ENCODE measurements at regions not wholly inside any gene's neighbourhood (a gene's known extent, or its start where the extent isn't known, plus 50 kb on each side); places are given as distances from the start of the nearest gene placed in this dataset.
"Not testable (repeated sequence)": the region's sequence is repeated elsewhere in the genome, so short reads cannot be mapped to it uniquely, and the experiment has no call there.

DNA sequence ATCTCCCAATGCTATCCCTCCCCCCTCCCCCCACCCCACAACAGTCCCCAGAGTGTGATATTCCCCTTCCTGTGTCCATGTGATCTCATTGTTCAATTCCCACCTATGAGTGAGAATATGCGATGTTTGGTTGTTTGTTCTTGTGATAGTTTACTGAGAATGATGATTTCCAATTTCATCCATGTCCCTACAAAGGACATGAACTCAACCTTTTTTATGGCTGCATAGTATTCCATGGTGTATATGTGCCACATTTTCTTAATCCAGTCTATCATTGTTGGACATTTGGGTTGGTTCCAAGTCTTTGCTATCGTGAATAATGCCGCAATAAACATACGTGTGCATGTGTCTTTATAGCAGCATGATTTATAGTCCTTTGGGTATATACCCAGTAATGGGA, 106.1 kb downstream of the FOXD4L6 start:
- not testable (repeated sequence) for DNase-seq (ENCODE audit: extremely low read depth in 1 of 11, low read depth in 9 of 11, low spot score in 4 of 11)

DNA sequence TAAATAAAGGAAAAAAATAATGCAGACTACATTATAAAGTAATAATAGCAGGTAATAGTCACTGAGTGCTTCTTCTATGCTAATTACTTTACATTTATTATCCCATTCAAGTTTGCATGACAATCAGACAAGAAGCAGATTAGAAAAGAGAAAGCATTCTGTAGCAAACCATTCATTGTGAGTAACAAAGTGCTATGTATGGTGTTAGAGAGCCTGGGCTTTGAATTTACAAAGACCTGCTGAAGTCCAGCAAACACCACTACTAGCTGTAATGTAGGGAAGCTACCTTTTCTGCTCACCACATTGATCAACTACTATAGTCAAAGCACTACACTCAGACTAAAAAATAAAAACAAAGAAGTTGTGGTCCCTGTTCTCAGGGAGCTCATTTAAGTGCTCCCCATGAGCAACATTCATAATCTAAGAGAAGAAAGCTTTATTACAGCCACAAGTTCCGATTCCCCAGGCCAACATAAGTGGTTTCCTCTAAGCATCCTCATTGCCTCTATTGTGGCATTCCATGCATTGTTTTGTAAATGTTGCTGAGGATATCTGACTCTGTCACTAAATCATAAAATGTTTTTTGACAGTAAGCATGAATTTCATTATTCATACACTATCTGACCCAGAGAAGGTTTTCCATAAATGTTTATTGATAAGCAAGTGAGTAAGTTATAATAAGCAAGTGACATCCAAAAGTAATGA, 108.5 kb downstream of the FOXD4L6 start:
- not testable (repeated sequence) for DNase-seq (ENCODE audit: extremely low read depth in 1 of 11, low read depth in 9 of 11, low spot score in 4 of 11)

DNA sequence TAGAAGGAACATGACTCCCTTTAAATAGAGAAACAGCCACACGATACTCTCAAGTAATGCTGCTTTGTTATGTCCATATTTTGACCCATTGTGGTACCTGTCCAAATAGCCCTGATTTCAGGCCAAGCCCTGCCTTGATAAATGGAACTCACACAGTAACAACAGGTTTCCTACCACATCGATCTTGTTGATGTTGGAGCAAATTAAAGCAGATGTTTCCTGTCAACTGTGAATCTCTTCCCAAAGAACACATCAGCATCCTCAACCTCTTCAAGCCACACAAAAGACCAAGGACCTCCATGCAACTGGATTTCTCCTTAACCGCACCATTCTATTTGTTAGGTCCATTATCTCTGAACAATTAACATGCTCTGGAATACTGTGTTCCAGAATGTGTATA, 109.5 kb downstream of the FOXD4L6 start:
- DNase-seq (ENCODE audit: extremely low read depth in 1 of 11, low read depth in 9 of 11, low spot score in 4 of 11) = not testable (repeated sequence)

GRCh38 chr9:41016699-41017098, 111.8 kb downstream of the FOXD4L6 start:
- DNase-seq (ENCODE audit: extremely low read depth in 1 of 11, low read depth in 9 of 11, low spot score in 4 of 11) = not testable (repeated sequence)

- not testable (repeated sequence) for DNase-seq (ENCODE audit: extremely low read depth in 1 of 11, low read depth in 9 of 11, low spot score in 4 of 11)
Measured at GRCh38 chr9:40999952-41000700, 128.4 kb downstream of the FOXD4L6 start.

- not testable (repeated sequence) for DNase-seq (ENCODE audit: extremely low read depth in 1 of 11, low read depth in 9 of 11, low spot score in 4 of 11)
Measured at GRCh38 chr9:40995490-40995889, 133.0 kb downstream of the FOXD4L6 start.

- not testable (repeated sequence) for DNase-seq (ENCODE audit: extremely low read depth in 1 of 11, low read depth in 9 of 11, low spot score in 4 of 11)
Measured at GRCh38 chr9:40993842-40994241, 134.6 kb downstream of the FOXD4L6 start.

DNA sequence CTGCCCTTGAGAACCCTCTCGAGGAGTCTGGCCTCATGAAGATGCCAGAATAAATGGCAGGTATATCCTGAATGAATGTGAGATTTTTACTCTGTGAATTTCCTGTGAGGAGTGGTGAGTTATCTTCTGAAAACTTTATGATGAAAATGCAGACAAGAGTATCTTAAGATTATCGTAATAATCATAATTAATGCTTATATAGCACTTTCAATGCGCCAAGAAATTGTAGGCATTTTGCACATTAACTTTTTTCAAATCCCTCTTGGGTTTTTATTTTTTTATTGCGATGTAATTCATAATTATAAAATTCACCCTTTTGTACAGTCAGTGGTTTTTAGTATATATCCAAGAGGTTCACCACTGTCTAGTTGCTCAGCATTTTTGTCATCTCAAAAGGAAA, 135.1 kb downstream of the FOXD4L6 start:
- DNase-seq (ENCODE audit: extremely low read depth in 1 of 11, low read depth in 9 of 11, low spot score in 4 of 11) = not testable (repeated sequence)

GRCh38 chr9:40992472-40992821, 136.0 kb downstream of the FOXD4L6 start:
- DNase-seq (ENCODE audit: extremely low read depth in 1 of 11, low read depth in 9 of 11, low spot score in 4 of 11) = peak in 6 of 11 donors; percentile 23 to 54 (median 40)

GRCh38 chr9:40991741-40992471, 136.6 kb downstream of the FOXD4L6 start:
- DNase-seq (ENCODE audit: extremely low read depth in 1 of 11, low read depth in 9 of 11, low spot score in 4 of 11) = peak; percentile 90 to 98 (median 96)

DNA sequence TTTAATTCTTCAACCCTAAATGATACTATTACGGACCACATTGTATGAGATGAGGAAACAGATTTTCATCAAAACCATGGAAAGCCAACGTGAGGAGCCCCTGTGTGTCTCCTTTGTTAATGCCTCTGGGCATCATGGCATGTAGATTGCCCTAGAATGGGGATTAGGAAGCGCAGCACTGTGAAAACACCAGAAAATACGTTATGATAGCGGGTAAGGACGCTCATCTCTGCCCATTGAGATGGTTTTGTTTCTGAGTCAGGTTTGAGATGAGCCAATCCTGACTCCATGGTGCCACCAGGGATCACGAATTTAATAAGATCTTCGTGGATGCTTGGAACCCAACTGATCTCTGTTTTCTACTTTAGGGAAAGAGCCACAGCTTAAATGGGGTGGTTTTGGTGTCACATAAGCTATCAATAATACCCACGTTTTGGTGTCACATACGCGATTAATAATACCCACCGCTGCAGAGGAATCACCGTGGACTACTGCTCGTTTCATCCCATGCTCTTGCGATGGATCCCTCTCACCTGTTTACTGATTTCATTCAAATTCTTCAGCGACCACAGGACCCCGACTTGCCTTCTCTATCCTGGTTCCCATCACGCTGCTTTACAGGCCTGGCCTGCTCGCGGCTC, 137.3 kb downstream of the FOXD4L6 start:
- DNase-seq (ENCODE audit: extremely low read depth in 1 of 11, low read depth in 9 of 11, low spot score in 4 of 11) = not testable (repeated sequence)

- not testable (repeated sequence) for DNase-seq (ENCODE audit: extremely low read depth in 1 of 11, low read depth in 9 of 11, low spot score in 4 of 11)
Measured at GRCh38 chr9:40986332-40986731, 142.1 kb downstream of the FOXD4L6 start.

DNA sequence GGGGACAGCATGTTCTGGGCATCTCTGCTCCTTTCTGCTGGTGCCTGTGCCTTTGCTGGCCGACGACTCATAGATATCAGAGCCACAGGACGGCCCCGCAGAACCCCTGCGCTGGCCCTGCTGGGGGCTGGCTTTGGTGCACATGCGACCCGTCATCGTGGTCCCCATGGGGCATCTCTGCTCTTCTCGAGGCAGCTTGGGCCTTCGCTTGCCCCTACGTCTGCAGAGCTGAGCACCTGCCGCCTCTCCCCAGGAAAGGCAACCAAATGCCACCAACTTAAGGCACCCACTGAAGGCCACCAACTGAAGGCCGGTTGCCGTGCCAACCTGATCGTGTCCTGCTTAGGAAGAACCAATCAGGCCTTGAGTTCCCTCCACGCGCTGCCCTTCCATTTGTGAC, 153.1 kb downstream of the FOXD4L6 start:
- not testable (repeated sequence) for DNase-seq (ENCODE audit: extremely low read depth in 1 of 11, low read depth in 9 of 11, low spot score in 4 of 11)

DNA sequence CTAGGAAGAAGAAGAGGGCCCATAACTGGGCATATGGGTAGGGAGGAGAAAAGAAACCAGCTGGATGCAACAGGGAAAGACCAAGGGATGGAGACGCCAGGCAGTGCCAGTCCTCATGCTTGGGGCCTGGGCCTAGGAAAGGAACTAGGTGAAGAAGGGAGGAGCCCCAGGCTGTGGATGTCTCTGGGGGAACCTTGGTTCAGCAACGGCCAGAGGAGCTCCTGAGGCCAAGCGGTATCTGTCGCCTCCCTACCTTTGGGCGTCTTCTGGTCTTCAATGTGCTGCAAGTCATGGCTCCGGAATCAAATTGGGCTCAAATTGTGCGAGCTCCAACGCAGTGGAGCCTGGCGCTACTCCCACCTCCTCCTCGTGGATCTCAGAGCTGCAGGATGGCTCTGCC, 153.6 kb downstream of the FOXD4L6 start:
- not testable (repeated sequence) for DNase-seq (ENCODE audit: extremely low read depth in 1 of 11, low read depth in 9 of 11, low spot score in 4 of 11)

- not testable (repeated sequence) for DNase-seq (ENCODE audit: extremely low read depth in 1 of 11, low read depth in 9 of 11, low spot score in 4 of 11)
Measured at GRCh38 chr9:40971773-40972172, 156.7 kb downstream of the FOXD4L6 start.

DNA sequence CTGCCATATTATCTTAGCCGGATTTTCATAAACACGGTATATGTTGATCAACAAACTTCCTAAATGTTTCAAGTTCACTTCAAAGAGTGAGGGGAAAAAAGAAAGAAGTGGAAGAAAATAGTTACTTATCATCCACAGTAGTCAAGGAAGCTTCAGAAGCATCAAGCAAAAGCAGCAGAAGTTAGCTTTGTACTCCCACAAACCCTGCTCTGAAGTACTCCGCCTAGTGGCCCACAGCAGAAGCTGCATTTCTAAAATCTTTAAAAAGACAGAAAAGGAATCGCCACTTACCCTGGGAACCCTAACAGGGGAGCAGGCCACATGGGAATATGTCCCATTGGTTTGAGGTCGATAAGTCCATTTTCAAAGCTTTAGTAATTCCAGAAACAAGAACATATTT, 158.1 kb downstream of the FOXD4L6 start:
- DNase-seq (ENCODE audit: extremely low read depth in 1 of 11, low read depth in 9 of 11, low spot score in 4 of 11) = not testable (repeated sequence)

- DNase-seq (ENCODE audit: extremely low read depth in 1 of 11, low read depth in 9 of 11, low spot score in 4 of 11) = not testable (repeated sequence)
Measured at GRCh38 chr9:40962461-40962860, 166.0 kb downstream of the FOXD4L6 start.

DNA sequence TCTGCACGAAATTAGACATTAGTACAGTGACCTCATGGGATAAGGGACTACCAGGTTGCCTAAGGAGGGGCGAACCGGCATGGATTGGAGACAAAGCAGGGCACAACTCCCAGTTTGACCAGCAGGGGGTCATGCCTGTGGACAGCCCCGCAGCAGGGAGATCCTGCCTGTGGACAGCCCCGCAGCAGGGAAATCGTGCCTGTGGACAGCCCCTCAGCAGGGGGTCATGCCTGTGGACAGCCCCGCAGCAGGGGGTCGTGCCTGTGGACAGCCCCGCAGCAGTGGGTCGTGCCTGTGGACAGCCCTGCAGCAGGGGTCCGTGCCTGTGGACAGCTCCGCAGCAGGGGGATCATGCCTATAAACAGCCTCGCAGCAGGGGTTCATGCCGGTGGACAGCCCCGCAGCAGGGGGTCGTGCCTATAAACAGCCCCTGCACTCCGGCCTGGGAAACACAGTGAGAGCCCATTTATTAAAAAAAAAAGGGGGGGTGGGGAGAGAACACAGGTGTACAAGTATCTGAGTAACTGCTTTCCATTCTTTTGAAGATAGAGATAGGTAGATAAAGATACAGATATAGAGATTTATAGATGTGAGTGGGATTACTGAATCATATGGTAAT, 176.5 kb downstream of the FOXD4L6 start:
- DNase-seq (ENCODE audit: extremely low read depth in 1 of 11, low read depth in 9 of 11, low spot score in 4 of 11) = not testable (repeated sequence)

- not testable (repeated sequence) for DNase-seq (ENCODE audit: extremely low read depth in 1 of 11, low read depth in 9 of 11, low spot score in 4 of 11)
Measured at GRCh38 chr9:40946228-40946627, 182.3 kb downstream of the FOXD4L6 start.

All from renal cortex interstitium (tissue), 11 donors.